ENCODE measurements at regions not wholly inside any gene's neighbourhood (a gene's known extent, or its start where the extent isn't known, plus 50 kb on each side); places are given as distances from the start of the nearest gene placed in this dataset.

- no peak for TF ChIP-seq CTCF (IDR thresholded peaks at IDR 0.05)
- TF ChIP-seq POLR2A (IDR thresholded peaks at IDR 0.05): no peak
Observed at GRCh38 chr1:65493802-65494201, 73.3 kb downstream of the LEPR start.

Measured in adrenal gland (tissue), 5 donors.